8988T (cell line): ENCODE measurements at regions not wholly inside any gene's neighbourhood (a gene's known extent, or its start where the extent isn't known, plus 50 kb on each side); places are given as distances from the start of the nearest gene placed in this dataset.

Experiments
- DNase-seq: peaks from one replicate; pipeline ENCODE4 v3.0.0; 2011

DNA sequence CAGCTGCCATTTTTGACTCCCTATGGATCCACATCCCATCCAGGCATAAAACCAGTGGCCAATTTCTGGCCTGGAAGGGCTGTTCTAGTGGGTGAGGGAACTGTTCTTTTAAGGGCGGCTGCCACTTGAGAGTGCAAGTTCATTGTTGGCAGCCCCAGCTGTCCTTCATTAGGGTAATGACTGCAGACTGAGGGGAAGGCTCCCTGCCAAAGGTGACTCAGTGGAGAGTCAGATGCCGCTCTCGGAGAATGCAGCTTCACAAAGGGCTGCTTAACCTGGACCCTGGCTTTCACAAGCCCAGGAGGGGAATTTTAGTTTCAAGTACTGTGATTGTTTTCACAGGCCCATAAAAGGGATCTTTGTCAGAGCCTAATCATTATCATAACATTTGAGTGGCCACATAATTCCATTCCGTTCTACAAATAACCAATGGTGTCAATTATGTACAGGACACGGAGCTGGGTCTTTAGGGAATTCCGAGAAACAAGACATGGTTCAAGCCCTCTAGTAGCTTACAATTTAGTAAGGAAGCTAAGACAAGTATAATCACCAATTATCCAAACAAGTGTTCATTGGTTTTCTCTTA lies 235.7 kb downstream of the CDCA7 start:
- peak; percentile 28 for DNase-seq

DNA sequence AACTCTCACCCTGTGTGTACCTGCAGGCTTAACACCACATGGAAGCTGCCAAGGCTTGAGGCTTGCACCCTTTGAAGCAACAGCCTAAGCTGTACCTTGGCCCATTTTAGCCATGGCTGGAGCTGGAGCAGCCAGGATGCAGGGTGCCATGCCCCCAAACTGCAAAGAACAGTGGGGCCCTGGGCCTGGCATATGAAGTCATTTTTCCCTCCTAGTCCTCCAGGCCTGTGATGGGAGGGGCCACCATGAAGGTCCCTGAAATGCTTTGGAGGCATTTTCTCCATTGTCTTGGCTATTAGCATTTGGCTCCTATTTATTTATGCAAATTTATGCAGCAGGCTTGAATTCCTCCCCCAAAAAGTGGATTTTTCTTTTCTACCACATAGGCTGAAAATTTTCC lies 238.4 kb downstream of the CDCA7 start:
- no peak for DNase-seq

GRCh38 chr2:173596244-173596643 lies 241.6 kb downstream of the CDCA7 start:
- DNase-seq = no peak

DNA sequence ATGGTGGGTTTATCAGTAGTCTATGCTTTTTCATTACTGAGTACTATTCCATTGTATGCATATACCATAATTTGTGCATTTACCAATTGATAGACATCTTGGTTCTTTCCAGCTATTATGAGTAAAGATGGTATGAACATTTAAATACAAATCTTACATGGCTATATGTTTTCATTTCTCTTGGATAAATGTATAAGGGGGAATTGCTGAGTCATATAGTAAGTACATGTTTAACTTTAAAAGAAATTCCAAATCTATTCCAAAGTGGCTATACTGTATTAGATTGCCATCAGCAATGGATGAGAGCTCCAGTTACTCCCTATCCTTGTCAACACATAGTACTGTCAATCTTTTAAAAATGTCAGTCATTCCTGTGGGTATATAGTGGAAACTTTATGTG lies 243.9 kb downstream of the CDCA7 start:
- DNase-seq = no peak

GRCh38 chr2:173599821-173600359 lies 245.2 kb downstream of the CDCA7 start:
- DNase-seq = no peak

- DNase-seq = no peak
Observed at GRCh38 chr2:173602153-173602795, 247.6 kb downstream of the CDCA7 start.

GRCh38 chr2:173605994-173606393 lies 251.3 kb downstream of the CDCA7 start:
- no peak for DNase-seq

- DNase-seq = no peak
Observed at GRCh38 chr2:173606619-173607248, 252.1 kb downstream of the CDCA7 start.

DNA sequence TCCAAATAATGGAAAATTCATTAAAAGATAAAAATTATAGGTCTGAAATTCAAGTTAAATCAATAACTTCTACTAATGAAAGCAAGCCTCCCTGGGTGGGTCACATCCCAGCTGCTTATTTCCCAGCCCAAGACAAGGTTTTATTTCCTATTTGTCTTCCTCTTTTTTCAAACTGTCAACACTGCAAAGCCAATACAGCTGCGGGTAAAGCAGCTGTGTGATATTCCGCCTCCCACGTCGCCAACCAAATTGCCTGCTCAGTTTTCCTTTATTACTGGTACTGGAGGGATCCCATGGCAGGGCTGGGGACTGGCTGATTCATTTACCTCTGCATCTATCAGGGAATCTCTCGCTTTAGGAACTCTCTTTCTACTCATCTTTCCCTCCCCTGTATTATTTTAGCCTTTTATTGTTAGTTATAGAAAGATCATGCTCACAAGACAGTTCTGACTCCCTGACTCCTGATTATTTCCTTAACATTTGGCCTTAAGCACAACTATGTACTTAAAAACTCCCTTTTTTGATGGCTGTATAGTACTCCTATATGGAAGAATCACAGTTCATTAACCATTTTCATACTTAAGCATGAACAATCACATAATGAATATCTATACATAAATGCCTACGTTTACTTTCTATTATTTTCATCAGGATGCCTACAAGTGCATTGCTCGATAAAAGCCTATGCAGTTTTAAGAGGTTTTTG lies 253.1 kb downstream of the CDCA7 start:
- DNase-seq = no peak

DNA sequence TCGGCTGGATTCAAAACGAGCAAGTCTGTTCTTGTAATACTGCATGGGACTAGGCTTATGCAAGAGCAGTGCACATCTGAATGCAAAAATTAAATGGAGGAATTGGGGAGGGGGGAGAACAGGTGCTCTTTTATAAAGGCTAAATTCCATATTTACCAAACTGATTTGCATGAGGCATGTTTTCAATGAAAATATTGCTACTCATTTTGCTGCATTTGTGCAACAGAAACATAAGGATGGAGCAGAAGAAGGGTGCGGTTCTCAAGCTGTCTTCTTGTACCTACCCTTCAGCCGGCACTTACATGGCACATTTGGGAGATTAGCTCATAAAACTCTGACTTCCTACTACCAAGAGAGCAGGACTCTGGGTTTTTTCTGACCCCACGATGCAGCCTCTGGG lies 256.4 kb downstream of the CDCA7 start:
- no peak for DNase-seq

GRCh38 chr2:173612354-173612753 lies 257.7 kb downstream of the CDCA7 start:
- DNase-seq = no peak

GRCh38 chr2:173613386-173613785 lies 258.7 kb downstream of the CDCA7 start:
- no peak for DNase-seq

GRCh38 chr2:173614265-173614930 lies 259.7 kb downstream of the CDCA7 start:
- DNase-seq = no peak

GRCh38 chr2:173623438-173624319 lies 269.0 kb downstream of the CDCA7 start:
- DNase-seq = no peak

GRCh38 chr2:173625315-173625714 lies 270.6 kb downstream of the CDCA7 start:
- DNase-seq = no peak

DNA sequence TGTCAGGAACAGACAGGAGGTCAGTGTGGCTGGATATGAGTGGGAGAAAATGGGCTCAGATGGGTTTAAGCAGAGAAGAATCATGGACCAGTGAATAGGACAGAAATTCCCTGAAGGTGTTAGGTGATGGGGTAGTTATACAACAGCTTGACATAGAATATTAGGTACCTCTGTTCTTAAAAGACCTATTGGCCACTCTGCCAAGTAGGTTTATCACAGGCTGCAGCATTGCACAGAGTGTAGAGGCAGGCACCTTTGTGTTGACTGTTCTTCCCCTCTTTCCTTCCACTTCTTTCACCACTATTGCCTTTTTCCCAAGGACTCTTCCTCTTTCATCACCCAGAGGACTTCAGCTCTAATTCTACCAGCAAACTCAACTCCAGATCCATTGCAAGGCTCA lies 274.4 kb downstream of the CDCA7 start:
- DNase-seq = no peak

- no peak for DNase-seq
Observed at GRCh38 chr2:173630425-173631126, 275.9 kb downstream of the CDCA7 start.

GRCh38 chr2:173631127-173631460 lies 276.4 kb downstream of the CDCA7 start:
- no peak for DNase-seq

- no peak for DNase-seq
Observed at GRCh38 chr2:173644146-173644545, 289.5 kb downstream of the CDCA7 start.

DNA sequence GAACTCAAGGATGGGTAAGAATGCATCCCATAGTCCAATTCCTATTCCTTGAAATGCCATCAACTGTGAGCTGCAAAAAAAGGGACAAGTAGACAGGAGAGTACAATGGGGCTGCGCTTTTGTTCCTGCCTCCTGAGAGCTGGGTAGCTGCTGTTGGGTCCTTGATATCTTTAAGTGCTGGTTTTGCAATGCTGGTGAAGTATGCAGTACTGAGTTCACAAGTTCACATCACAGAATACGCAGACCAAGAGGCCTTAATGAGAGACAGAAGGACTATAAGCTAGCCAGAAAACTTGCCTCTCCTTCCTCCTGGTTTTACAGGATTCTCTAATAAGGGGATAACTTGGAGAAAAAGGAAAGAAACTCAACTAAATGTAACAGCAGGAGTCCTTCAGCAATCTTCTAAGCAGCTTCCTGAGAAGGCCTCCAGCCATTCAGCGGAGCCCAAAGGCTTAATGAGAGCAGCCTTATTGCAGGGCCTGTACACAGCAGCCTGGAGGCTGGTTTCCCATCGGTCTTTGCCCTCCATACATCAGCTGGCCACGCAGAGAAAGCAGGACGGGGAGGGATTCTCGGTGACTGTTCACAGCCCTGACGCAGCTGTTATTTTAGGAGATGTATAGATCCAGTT lies 293.1 kb downstream of the CDCA7 start:
- DNase-seq = no peak

DNA sequence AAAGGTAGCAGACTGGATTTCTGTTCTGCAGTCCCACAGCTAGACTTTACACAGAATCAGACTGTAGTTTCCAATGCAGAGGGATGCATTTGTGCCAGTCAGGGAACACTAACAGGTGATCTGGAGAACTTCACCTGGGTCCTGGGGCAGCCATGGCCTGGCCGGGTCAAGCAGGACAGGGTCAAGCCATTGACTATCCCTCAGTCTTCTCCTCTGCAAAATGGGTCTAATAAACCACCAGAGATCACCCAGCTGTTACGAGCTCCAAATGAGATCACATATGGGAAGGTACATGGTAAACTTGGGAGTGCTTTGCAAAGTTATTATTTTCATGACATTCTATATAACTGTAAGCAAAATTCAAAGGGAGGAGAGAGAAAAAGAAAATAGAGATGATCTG lies 294.1 kb downstream of the CDCA7 start:
- DNase-seq = no peak
